ENCODE measurements at regions not wholly inside any gene's neighbourhood (a gene's known extent, or its start where the extent isn't known, plus 50 kb on each side); places are given as distances from the start of the nearest gene placed in this dataset.

DNA sequence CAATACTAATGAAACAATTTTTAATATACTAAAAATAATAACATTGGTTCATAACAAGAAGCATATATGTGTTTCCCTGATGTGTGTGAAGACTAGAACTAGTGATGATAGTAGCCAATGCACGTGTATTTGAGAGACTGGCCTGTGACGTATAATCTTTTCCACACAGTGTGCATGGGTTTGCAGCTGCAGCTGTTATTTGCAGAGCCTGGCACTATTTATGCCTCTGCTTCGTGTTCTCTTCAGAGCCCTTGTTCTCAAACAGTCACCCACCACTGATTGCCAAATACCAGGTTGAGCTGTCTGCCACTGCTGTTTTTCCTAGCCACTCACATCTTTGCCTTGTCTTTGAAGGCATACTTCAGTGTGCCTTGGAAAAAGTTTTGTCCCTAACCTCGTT is 531.7 kb downstream of the ETV1 start:
- Mint-ChIP-seq H3K27ac (no peak overlapping the region), H3K27me3 (no peaks in the 10 kb centered on the region), H3K4me1 (no peaks in the 10 kb centered on the region), H3K4me3 (no peak overlapping the region), H3K36me3 (no peaks in the 10 kb centered on the region), H3K9me3 (no peaks in the 10 kb centered on the region)
- no peak for ATAC-seq

DNA sequence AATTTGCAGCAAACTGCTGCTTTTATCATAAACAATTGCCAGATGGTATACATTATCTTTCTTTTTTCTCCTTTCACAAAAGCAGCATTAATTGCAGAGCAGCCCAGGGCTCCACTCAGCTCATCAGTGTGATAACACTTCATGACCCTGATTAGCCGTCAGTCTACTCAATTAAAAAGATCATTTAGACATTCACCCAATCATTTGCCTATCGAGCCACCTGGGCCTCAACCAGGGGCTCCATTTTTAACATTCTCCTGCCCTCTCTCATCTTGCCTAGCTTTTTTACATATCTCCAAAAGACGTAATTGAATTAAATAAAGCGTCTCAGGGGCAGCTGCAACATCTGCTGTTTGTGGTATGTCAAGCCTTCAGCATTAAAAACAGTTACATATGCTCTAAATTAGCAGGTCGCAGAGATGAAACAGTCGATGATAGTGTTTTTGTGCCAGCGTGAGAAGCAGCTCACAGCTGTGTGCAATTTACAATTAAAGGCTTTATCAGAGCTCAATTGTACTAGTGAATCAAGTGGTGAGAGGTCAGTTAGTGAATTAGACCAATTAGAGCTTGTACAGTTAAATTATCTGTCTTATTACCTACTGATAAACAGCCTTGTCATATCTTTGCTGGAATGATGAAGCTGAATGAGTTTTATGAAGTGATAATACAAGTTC is 522.5 kb downstream of the ETV1 start:
- no peaks in the 10 kb centered on the region for H3K36me3 Mint-ChIP-seq
- H3K27ac Mint-ChIP-seq = no peak overlapping the region
- no peak overlapping the region for H3K4me3 Mint-ChIP-seq
- H3K9me3 Mint-ChIP-seq = no peaks in the 10 kb centered on the region
- H3K4me1 Mint-ChIP-seq = no peaks in the 10 kb centered on the region
- no peak for ATAC-seq
- H3K27me3 Mint-ChIP-seq = no peaks in the 10 kb centered on the region

DNA sequence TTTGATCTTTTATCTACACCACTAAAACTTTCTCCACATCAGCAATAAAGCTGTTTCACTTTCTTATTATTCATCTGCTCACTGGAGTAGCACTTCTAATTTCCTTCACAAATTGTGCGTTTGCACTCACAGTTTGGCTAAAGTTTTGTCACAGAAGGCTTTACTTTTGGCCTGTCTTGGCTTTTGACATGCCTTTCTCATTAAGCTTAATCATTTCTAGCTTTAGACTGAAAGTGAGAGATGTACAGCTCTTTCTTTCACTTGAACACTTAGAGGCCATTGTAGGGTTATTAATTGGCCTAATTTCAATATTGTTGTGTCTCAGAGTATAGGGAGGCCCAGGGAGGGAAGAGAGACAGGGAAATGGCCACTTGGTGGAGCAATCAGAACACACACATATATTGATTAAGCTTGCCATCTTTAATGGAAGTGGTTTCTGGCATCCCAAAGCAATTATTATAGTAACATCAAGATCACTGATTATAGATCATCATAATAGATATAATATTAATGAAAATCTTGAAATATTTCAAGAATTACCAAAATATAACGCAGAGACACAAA is 512.5 kb downstream of the ETV1 start:
- Mint-ChIP-seq H3K27ac (no peak overlapping the region), H3K4me3 (no peak overlapping the region), H3K36me3 (no peaks in the 10 kb centered on the region), H3K4me1 (no peaks in the 10 kb centered on the region), H3K9me3 (no peaks in the 10 kb centered on the region), H3K27me3 (no peaks in the 10 kb centered on the region)
- ATAC-seq = no peak

DNA sequence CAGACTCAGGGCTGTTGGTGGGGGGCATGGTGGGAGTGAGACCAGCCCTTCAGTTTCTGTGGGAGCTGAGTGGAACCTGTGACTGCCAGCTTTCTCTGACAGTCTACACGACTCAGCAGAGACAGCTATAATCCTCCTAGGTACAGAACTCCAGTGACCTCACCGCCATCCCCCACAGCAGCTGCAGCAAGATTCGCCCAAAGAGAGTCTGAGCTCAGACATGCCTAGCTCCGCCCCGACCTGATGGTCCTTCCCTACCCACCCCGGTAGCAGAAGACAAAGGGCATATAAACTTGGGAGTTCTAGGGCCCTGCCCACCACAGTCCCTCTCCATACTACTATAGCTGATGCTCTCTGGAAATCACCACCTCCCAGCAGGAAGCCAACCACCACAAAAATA is 500.1 kb downstream of the ETV1 start:
- ATAC-seq = peak; percentile 24
- H3K4me3 Mint-ChIP-seq = no peak overlapping the region

DNA sequence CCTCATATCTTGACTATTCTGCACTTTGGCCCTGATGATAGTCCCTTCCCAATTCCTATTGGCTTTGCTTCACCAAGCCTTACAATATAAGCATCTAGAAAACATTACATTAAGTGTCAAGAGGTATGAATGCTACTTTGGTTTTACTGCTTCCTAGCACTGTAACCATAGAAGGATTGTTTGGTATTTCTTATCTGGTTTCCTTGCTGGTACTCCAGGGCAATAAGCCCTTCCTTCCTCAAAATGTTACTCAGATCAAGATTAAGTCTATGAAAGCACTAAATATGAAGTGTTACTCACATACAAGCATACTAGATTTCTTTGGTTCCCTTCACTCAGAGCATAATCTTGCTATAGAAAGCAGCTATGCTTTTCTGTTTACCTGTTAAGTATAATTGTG is 492.5 kb downstream of the ETV1 start:
- Mint-ChIP-seq H3K9me3 (peaks cover 12% of the 10 kb centered on the region), H3K36me3 (no peaks in the 10 kb centered on the region), H3K27ac (no peak overlapping the region), H3K27me3 (no peaks in the 10 kb centered on the region), H3K4me3 (no peak overlapping the region), H3K4me1 (no peaks in the 10 kb centered on the region)
- no peak for ATAC-seq

More for the DNA sequence above, 500.1 kb downstream of the ETV1 start:
- peaks cover 11% of the 10 kb centered on the region for H3K9me3 Mint-ChIP-seq
- no peaks in the 10 kb centered on the region for H3K36me3 Mint-ChIP-seq
- H3K27ac Mint-ChIP-seq = no peak overlapping the region
- H3K4me1 Mint-ChIP-seq = no peaks in the 10 kb centered on the region
- H3K27me3 Mint-ChIP-seq = no peaks in the 10 kb centered on the region

DNA sequence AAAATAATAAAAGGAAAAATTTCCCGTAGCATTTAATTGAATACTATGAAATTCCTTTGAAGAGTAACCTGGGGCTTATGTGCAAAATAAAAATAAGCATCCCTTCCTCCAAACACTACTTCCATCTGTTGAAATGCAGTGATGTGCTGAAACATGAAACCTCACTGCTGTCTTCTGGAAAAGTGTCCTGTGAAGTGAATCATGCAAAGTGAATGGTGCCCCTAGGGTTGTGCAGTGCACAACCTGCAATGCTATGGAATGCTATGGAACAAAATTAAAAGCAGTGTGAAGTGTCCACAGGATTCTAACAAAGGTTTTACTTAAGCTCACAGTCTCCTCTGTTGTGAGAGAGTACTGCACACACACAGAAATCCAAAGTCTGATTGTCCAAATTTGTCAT is 480.9 kb downstream of the ETV1 start:
- Mint-ChIP-seq H3K27ac (no peak overlapping the region), H3K4me3 (no peak overlapping the region), H3K36me3 (no peaks in the 10 kb centered on the region), H3K9me3 (peaks cover 3% of the 10 kb centered on the region), H3K4me1 (no peaks in the 10 kb centered on the region), H3K27me3 (no peaks in the 10 kb centered on the region)
- no peak for ATAC-seq

DNA sequence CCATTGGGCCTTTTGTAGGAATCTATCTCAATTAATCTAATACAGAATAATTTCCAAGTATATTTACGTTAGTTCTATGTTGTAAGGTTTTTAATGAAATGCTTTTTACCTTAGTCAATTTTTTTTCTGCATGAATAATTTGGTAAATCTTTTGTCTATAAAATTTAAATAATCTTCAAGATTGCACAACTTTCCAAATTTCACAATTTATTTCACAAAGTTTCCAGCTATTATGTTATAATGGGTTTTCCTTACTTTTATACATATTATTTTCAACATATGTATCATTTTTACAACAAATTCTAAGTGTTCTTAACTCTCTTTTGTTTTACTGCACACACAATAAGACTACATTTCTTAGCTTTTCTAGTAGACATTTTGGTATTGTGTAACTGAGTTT is 470.7 kb downstream of the ETV1 start:
- ATAC-seq = no peak
- Mint-ChIP-seq H3K4me1 (no peaks in the 10 kb centered on the region), H3K27me3 (no peaks in the 10 kb centered on the region), H3K27ac (no peak overlapping the region), H3K9me3 (no peaks in the 10 kb centered on the region), H3K36me3 (no peaks in the 10 kb centered on the region), H3K4me3 (no peak overlapping the region)

DNA sequence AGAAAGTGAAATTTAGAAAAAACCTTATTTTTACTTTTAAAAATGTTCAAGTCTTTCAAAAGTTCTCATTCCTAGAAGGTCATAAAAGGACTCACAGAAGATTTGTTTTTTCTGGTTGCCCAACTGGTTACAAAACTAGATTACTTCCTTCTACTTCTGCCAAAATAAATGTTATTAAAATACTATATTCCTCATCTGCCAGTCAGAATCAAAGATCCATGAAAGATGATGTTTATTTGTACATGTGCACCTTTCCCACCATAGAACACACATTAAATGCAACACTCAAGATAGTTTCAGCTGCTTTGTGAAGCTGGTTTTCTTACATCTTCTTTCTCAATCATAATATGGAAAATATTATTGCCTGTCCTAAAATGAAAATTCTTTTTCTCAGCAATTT is 465.4 kb downstream of the ETV1 start:
- ATAC-seq = no peak
- H3K9me3 Mint-ChIP-seq = no peaks in the 10 kb centered on the region
- no peaks in the 10 kb centered on the region for H3K27me3 Mint-ChIP-seq
- no peak overlapping the region for H3K4me3 Mint-ChIP-seq
- H3K36me3 Mint-ChIP-seq = no peaks in the 10 kb centered on the region
- H3K4me1 Mint-ChIP-seq = no peaks in the 10 kb centered on the region
- H3K27ac Mint-ChIP-seq = no peak overlapping the region

DNA sequence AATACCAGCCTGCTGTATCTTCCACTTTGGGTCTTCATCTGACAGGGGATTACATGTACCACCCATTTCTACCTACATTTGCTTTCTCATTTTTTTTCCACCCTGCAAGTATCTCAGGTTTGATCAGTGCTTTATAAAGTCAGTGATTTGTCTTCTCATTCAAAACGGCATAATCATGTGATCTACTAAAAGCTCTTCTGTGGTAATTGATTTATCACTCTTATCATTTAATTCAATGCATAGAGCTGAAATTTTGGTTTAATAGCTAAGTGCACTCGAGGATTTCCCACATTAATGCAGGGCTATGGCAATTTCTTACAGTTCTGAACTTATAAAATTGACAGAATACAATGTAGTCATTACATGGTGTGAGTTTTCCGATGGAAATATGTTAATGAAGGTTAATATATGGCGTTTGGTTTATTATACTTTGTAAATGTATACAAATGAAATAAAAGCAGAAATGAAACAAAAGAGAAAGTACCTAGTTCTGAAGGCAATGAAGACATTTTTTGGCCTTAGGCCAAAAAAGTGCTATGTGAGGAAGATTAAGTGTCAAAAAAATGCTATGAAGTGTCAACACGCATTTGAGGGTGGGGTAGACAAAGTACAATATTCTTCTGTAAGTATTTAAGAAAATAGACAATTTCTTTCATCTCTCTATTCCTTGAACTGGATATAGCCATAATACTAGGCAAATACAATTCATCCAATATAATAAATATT is 457.3 kb downstream of the ETV1 start:
- no peak for ATAC-seq

DNA sequence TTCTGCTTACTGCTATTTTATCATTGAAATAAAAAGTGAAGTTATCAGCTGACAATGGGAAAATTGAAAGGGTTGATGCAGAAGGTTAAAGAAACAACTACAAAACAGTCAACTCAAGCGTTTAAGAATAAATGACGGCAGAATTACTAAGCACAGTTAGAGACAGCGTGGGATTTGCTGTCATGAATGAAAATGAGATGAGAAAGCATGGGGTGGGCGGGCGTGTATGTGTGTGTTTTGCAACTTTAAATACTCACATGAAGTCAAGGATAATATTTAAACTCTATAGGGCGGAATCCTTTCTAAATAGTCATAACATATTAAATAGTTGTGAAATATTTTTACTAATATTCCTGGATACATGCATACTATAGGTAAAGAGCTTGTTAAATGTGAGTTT is 450.8 kb downstream of the ETV1 start:
- Mint-ChIP-seq H3K4me1 (no peaks in the 10 kb centered on the region), H3K9me3 (no peaks in the 10 kb centered on the region), H3K4me3 (no peak overlapping the region), H3K36me3 (no peaks in the 10 kb centered on the region), H3K27me3 (no peaks in the 10 kb centered on the region), H3K27ac (no peak overlapping the region)
- no peak for ATAC-seq

More for the DNA sequence above, 457.3 kb downstream of the ETV1 start:
- no peaks in the 10 kb centered on the region for H3K36me3 Mint-ChIP-seq
- no peaks in the 10 kb centered on the region for H3K9me3 Mint-ChIP-seq
- no peak overlapping the region for H3K4me3 Mint-ChIP-seq
- H3K27me3 Mint-ChIP-seq = no peaks in the 10 kb centered on the region
- H3K4me1 Mint-ChIP-seq = no peaks in the 10 kb centered on the region
- H3K27ac Mint-ChIP-seq = no peak overlapping the region

DNA sequence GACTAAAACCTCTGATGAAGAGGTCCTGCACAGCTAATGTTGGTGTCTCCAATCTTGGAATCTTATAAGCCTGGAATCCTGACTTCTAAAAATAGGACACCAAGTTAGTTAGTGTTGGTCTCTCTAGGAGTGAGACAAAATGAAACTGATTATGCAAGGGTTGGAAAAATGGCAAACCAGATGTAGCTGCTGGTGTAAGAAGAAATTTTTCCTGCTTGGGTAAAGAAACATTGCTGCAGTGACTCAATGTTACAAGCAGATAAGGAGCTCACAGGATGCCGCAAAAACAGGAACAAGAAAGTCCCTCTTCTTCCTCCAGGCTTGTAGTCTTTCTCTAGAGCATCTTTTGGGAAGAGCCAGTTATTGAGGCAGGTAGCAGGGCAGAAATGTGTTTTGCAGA is 449.0 kb downstream of the ETV1 start:
- Mint-ChIP-seq H3K9me3 (no peaks in the 10 kb centered on the region), H3K27me3 (no peaks in the 10 kb centered on the region), H3K4me1 (no peaks in the 10 kb centered on the region), H3K27ac (no peak overlapping the region), H3K4me3 (no peak overlapping the region), H3K36me3 (no peaks in the 10 kb centered on the region)
- no peak for ATAC-seq

DNA sequence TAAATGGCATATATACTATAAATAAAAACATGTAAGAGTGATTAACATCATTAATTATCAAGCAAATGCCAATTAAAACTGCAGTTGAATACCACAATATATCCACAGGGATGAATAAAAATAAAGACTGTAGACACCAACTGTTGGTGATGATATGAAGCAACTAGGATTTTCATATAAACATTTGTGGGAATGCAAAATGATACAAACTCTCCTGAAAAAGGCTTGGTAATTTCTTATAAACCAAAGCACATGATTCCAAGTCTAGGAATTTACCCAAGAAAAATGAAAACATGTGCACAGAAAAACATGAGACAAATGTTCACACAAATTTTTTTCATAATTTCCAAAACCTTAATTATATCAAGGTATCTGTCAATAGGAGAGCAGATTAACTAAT is 448.1 kb downstream of the ETV1 start:
- Mint-ChIP-seq H3K4me3 (no peak overlapping the region), H3K9me3 (no peaks in the 10 kb centered on the region), H3K27ac (no peak overlapping the region), H3K4me1 (no peaks in the 10 kb centered on the region), H3K36me3 (no peaks in the 10 kb centered on the region), H3K27me3 (no peaks in the 10 kb centered on the region)
- ATAC-seq = no peak

DNA sequence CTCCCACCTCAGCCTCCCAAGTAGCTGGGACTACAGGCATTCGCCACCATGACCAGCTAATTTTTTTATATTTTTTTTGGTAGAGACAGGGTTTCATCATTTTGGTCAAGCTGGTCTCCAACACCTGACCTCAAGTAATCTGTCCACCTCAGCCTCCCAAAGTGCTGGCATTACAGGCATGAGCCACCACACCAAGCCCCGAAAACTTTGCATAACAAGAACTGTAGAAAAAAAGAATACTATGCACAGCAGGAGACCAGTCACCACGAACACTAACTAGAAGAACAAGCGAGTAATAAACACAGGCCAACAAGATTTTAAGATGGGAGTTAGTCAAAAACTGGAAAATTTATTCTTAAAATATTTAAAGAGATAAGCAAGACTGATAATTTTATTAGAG is 447.0 kb downstream of the ETV1 start:
- Mint-ChIP-seq H3K27ac (no peak overlapping the region), H3K27me3 (no peaks in the 10 kb centered on the region), H3K4me3 (no peak overlapping the region), H3K9me3 (no peaks in the 10 kb centered on the region), H3K4me1 (no peaks in the 10 kb centered on the region), H3K36me3 (no peaks in the 10 kb centered on the region)
- no peak for ATAC-seq

DNA sequence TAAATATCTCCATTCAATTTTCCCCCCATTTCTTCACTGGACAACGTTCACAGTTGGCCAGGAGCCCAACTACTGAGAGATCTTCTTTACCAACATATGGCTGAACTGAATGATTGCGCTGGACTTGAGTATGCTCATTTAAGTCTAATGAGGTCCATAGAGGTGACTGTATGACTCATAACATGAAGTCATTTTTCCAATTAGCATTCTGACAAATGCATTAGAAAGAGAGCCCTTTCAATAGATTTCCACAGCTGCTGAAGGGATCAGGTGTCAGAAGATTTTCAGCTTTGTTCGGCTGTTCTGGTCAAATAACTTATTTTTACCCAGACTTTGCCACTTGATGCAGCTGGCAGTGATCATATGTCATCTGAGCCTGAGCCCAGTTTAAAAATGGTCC is 438.0 kb downstream of the ETV1 start:
- H3K9me3 Mint-ChIP-seq = peaks cover 6% of the 10 kb centered on the region
- no peak overlapping the region for H3K4me3 Mint-ChIP-seq
- H3K27me3 Mint-ChIP-seq = no peaks in the 10 kb centered on the region
- ATAC-seq = no peak
- no peak overlapping the region for H3K27ac Mint-ChIP-seq
- no peaks in the 10 kb centered on the region for H3K36me3 Mint-ChIP-seq
- no peaks in the 10 kb centered on the region for H3K4me1 Mint-ChIP-seq

DNA sequence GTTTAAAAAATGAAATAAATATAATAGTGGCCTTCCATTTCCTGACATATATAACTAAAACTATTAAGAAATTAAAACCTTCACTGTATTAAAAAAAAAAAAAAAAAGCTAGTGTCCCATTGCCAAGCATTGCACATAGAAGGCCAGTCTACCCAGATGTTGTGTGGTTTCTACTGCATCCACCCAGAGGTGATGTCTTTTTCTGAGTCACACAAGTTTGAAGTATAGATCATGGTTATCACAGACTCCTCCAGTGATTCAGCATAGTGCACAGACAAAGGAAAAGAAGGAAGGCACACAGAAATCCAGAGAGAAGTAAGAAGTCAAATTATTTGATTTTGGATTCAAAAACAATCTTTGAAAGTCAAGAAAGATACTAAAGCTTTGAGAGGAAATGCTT is 429.0 kb downstream of the ETV1 start:
- Mint-ChIP-seq H3K4me3 (no peak overlapping the region), H3K36me3 (no peaks in the 10 kb centered on the region), H3K4me1 (no peaks in the 10 kb centered on the region), H3K27me3 (no peaks in the 10 kb centered on the region), H3K27ac (no peak overlapping the region), H3K9me3 (peaks cover 3% of the 10 kb centered on the region)
- ATAC-seq = no peak

DNA sequence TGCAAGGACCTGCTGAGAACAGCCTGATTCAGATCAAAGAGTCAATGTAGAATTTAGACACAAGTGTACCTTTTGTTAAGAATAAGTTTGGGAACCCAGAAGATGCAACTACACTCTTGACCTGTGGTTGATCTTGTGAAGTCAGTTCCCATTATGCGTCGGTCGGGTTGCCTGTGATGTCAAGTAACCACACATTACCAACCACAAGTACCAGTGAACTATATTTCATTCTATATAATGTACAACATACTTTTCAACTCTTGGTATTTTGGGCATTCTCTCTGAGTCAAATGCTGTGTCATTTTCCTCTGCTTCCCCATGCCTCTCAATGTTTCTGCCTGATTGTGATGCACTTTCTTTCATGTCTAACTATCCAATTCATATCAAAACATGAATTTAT is 426.2 kb downstream of the ETV1 start:
- no peak for ATAC-seq
- Mint-ChIP-seq H3K27ac (no peak overlapping the region), H3K4me1 (no peaks in the 10 kb centered on the region), H3K27me3 (no peaks in the 10 kb centered on the region), H3K9me3 (peaks cover 3% of the 10 kb centered on the region), H3K36me3 (no peaks in the 10 kb centered on the region), H3K4me3 (no peak overlapping the region)
